BE2C (cell line): ENCODE measurements at regions not wholly inside any gene's neighbourhood (a gene's known extent, or its start where the extent isn't known, plus 50 kb on each side); places are given as distances from the start of the nearest gene placed in this dataset.
"Not testable (repeated sequence)": the region's sequence is repeated elsewhere in the genome, so short reads cannot be mapped to it uniquely, and the experiment has no call there.

Experiments
- DNase-seq: peaks from one replicate; pipeline ENCODE4 v3.0.0-alpha.2; 2020
- H3K27me3 ChIP-seq: fragments of 250-450 bp; sonication (Bioruptor Pico); 2 replicates; pipeline ENCODE4 v1.5.1; 2020; ENCODE audit warnings: mild to moderate bottlenecking
- H3K36me3 ChIP-seq: fragments of 250-450 bp; sonication (Bioruptor Pico); 2 replicates; pipeline ENCODE4 v1.5.1; 2020; ENCODE audit warnings: mild to moderate bottlenecking
- H3K4me1 ChIP-seq: fragments of 250-450 bp; sonication (Bioruptor Pico); 2 replicates; pipeline ENCODE4 v1.5.1; 2020
- H3K4me3 ChIP-seq: 2 replicates; pipeline ENCODE4 v1.5.1; 2011; ENCODE audit warnings: low read depth, low read length
- H3K9me3 ChIP-seq: fragments of 250-450 bp; sonication (Bioruptor Pico); 2 replicates; pipeline ENCODE4 v1.5.1; 2020
- TF ChIP-seq, protein P1 (sequence below): IDR thresholded peaks from 2 replicates; pipeline ENCODE4 v1.5.1; 2012; ENCODE audit warnings: mild to moderate bottlenecking, low read depth, low read length

DNA sequence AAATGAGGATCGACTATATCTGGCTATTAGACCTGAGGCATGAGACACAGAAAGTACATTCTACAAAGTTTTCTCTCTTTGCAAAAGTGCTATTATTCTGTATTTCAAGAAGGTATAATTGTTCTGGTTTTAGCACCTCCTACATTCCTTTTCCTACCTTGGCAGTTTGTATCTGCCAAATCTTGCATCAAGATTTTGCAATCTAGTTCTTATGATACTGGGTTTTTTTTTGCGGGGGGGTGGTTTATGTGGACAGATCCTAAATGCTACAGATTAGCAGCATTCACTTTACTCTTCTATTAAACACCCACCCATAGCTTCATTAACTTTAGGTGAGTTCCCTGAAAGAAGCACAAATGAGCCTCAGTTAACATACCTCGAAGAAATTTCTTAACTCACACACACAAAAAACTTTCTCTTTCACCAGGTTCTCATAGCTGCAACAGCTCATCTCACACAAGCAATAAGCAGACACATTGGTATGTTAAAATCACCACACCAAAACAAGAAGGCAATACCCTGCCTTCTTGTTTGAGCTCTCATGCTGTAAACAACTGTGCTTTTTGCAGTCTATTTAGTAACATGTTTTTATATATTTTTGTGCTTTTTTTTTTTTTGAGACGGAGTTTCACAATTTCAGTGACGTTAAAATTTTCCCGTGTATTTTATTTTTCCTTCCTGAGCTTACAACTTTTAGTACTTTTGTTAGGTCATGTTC lies 73.0 kb upstream of the VGLL4 start:
- Histone ChIP-seq H3K36me3 (no peaks in the 10 kb centered on the region), H3K27me3 (peaks cover 36% of the 10 kb centered on the region), H3K4me3 (no peak overlapping the region), H3K9me3 (no peaks in the 10 kb centered on the region), H3K4me1 (no peaks in the 10 kb centered on the region)
- DNase-seq: no peak
- TF ChIP-seq, protein P1, sequence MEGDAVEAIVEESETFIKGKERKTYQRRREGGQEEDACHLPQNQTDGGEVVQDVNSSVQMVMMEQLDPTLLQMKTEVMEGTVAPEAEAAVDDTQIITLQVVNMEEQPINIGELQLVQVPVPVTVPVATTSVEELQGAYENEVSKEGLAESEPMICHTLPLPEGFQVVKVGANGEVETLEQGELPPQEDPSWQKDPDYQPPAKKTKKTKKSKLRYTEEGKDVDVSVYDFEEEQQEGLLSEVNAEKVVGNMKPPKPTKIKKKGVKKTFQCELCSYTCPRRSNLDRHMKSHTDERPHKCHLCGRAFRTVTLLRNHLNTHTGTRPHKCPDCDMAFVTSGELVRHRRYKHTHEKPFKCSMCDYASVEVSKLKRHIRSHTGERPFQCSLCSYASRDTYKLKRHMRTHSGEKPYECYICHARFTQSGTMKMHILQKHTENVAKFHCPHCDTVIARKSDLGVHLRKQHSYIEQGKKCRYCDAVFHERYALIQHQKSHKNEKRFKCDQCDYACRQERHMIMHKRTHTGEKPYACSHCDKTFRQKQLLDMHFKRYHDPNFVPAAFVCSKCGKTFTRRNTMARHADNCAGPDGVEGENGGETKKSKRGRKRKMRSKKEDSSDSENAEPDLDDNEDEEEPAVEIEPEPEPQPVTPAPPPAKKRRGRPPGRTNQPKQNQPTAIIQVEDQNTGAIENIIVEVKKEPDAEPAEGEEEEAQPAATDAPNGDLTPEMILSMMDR: no peak

DNA sequence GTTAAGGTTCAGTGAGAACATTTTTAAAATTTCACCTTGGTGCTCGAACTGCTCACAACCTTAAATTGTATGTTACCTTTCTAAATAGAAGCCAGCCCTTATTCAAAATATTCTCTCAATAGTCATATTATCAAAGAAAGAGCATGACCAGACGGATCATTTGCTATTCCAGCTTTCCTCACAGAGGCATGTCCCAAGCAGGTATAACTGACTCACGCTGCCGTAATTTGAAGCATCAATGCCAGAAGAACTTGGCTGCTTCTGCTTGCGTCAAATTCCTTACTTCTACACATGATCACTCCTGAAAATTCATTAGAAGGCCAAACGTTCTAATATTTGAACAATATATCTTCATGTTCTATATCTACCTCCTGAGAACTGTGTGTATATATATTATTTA lies 69.5 kb upstream of the VGLL4 start:
- H3K4me3 ChIP-seq: no peak overlapping the region
- DNase-seq: no peak
- no peaks in the 10 kb centered on the region for H3K9me3 ChIP-seq
- TF ChIP-seq, protein P1: no peak
- no peaks in the 10 kb centered on the region for H3K4me1 ChIP-seq
- peaks cover 5% of the 10 kb centered on the region for H3K27me3 ChIP-seq
- H3K36me3 ChIP-seq: no peaks in the 10 kb centered on the region

- no peak overlapping the region for H3K4me3 ChIP-seq
- no peaks in the 10 kb centered on the region for H3K36me3 ChIP-seq
- H3K27me3 ChIP-seq: no peaks in the 10 kb centered on the region
- no peaks in the 10 kb centered on the region for H3K4me1 ChIP-seq
- TF ChIP-seq, protein P1: no peak
- DNase-seq: no peak
- no peaks in the 10 kb centered on the region for H3K9me3 ChIP-seq
Measured at GRCh38 chr3:11712646-11713045, 68.9 kb upstream of the VGLL4 start.

GRCh38 chr3:11711876-11712275 lies 68.2 kb upstream of the VGLL4 start:
- H3K4me1 ChIP-seq: no peaks in the 10 kb centered on the region

GRCh38 chr3:11709782-11710181 lies 66.1 kb upstream of the VGLL4 start:
- TF ChIP-seq, protein P1: no peak
- no peak for DNase-seq
- Histone ChIP-seq H3K36me3 (no peaks in the 10 kb centered on the region), H3K27me3 (no peaks in the 10 kb centered on the region), H3K9me3 (no peaks in the 10 kb centered on the region), H3K4me3 (no peak overlapping the region), H3K4me1 (no peaks in the 10 kb centered on the region)

More at GRCh38 chr3:11711876-11712275, 68.2 kb upstream of the VGLL4 start:
- H3K4me3 ChIP-seq: no peak overlapping the region
- TF ChIP-seq, protein P1: no peak
- no peaks in the 10 kb centered on the region for H3K9me3 ChIP-seq
- no peaks in the 10 kb centered on the region for H3K27me3 ChIP-seq
- no peaks in the 10 kb centered on the region for H3K36me3 ChIP-seq
- no peak for DNase-seq

DNA sequence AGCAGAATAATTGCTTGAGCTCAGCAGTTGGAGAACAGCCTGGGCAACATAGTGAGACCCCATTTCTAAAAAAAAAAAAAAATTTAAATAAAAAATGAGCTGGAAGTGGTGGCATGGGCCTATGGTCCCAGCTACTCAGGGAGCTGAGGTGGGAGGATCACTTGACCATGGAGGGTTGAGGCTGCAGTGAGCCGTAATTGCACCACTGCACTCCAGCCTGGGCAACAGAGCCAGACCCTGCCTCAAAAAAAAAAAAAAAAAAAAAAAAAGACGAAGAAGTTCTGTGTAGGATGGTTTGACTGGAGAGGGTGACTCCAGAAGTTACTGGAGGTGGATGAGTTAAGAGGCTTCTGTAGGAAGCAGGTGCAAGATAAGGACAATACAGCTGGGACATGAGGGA lies 63.4 kb upstream of the VGLL4 start:
- H3K36me3 ChIP-seq, H3K27me3 ChIP-seq, H3K9me3 ChIP-seq, H3K4me1 ChIP-seq, H3K4me3 ChIP-seq, DNase-seq: not testable (repeated sequence)
